ENCODE measurements at regions not wholly inside any gene's neighbourhood (a gene's known extent, or its start where the extent isn't known, plus 50 kb on each side); places are given as distances from the start of the nearest gene placed in this dataset.

DNA sequence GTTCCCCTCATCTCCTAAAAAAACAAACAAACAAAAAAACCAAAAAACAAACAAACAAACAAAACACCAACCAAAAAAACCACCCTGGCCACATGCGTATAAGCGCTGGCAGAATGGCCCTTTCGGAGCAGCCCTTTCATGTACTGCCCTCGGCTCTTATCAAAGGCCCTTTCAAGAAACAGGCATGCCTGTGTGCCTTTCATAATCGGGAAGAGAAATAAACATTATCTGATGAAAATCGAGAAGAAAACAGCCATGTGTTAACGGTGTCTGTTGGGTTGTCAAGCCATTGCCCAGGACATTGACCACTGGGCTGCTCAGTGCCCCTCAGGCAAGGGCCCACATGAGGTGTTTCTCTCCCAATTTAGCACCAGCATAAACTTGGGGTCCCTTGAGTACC, 68.3 kb downstream of the PJA1 start:
- TF ChIP-seq, protein P1, sequence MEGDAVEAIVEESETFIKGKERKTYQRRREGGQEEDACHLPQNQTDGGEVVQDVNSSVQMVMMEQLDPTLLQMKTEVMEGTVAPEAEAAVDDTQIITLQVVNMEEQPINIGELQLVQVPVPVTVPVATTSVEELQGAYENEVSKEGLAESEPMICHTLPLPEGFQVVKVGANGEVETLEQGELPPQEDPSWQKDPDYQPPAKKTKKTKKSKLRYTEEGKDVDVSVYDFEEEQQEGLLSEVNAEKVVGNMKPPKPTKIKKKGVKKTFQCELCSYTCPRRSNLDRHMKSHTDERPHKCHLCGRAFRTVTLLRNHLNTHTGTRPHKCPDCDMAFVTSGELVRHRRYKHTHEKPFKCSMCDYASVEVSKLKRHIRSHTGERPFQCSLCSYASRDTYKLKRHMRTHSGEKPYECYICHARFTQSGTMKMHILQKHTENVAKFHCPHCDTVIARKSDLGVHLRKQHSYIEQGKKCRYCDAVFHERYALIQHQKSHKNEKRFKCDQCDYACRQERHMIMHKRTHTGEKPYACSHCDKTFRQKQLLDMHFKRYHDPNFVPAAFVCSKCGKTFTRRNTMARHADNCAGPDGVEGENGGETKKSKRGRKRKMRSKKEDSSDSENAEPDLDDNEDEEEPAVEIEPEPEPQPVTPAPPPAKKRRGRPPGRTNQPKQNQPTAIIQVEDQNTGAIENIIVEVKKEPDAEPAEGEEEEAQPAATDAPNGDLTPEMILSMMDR (IDR thresholded peaks at IDR 0.05; ENCODE audit: extremely low read depth in 1 of 2, insufficient read depth in 1 of 2, low read depth in 1 of 2, low read length in 2 of 2): no peak
- TF ChIP-seq, protein P2, sequence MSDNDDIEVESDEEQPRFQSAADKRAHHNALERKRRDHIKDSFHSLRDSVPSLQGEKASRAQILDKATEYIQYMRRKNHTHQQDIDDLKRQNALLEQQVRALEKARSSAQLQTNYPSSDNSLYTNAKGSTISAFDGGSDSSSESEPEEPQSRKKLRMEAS (IDR thresholded peaks at IDR 0.05; ENCODE audit: insufficient read depth, insufficient read length): no peak
- TF ChIP-seq JUN (IDR thresholded peaks at IDR 0.05; ENCODE audit: borderline replicate concordance, insufficient read depth, insufficient read length, low read depth): no peak

Data from endothelial cell of umbilical vein (primary cell).